GM23338 (cell line): ENCODE measurements at regions not wholly inside any gene's neighbourhood (a gene's known extent, or its start where the extent isn't known, plus 50 kb on each side); places are given as distances from the start of the nearest gene placed in this dataset. TPM values are rescaled to one million over a fixed set of nuclear protein-coding genes. Genes with fewer than 3 reads are reported as not detected.

ENCODE experiments used
- CREB1 ChIP-seq: fragments of 250-450 bp; sonication (Bioruptor Pico); IDR thresholded peaks from 2 replicates; pipeline ENCODE4 v1.5.0; 2020; ENCODE audit warnings: low read depth, mild to moderate bottlenecking, moderate library complexity
- POLR2AphosphoS5 ChIP-seq: IDR thresholded peaks from 2 replicates; pipeline ENCODE4 v1.6.1; 2016; ENCODE audit warnings: antibody characterized with exemption, low read depth
- ZNF331 ChIP-seq: fragments of 250-450 bp; sonication (Bioruptor Pico); IDR thresholded peaks from 2 replicates; pipeline ENCODE4 v1.5.0; 2020; ENCODE audit warnings: low read depth, mild to moderate bottlenecking, moderate library complexity
- small RNA-seq: library from RNA; depleted of rRNA; stranded (forward); fragments of <200 nt; gene quantifications from one replicate; pipeline ENCODE3, GENCODE V24; 2014; ENCODE audit warnings: low replicate concordance
- TF ChIP-seq, protein P1 (sequence below): IDR thresholded peaks from one replicate; pipeline ENCODE4 v1.6.1; 2018; ENCODE audit warnings: antibody characterized with exemption; ENCODE audit not compliant: unreplicated experiment

DNA sequence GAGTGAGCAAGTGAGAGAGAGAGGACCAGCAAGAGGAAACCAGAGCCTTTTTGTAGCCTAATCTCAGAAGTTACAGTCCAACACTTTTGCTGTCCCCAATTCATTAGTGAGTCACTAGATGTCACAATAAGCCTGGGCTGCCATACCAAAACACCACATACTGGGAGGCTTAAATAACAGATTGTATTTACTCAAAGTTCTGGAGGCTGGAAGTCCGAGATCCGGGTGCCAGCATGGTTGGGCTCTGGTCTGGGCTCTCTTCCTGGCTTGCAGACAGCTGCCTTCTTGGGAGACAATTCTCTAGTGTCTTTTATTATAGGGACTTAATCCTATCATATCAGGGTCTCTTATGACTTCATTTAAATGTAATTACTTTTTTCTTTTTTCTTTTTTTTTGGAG is 50.7 kb upstream of the FERMT1 start (continued):
- TF ChIP-seq, protein P1, sequence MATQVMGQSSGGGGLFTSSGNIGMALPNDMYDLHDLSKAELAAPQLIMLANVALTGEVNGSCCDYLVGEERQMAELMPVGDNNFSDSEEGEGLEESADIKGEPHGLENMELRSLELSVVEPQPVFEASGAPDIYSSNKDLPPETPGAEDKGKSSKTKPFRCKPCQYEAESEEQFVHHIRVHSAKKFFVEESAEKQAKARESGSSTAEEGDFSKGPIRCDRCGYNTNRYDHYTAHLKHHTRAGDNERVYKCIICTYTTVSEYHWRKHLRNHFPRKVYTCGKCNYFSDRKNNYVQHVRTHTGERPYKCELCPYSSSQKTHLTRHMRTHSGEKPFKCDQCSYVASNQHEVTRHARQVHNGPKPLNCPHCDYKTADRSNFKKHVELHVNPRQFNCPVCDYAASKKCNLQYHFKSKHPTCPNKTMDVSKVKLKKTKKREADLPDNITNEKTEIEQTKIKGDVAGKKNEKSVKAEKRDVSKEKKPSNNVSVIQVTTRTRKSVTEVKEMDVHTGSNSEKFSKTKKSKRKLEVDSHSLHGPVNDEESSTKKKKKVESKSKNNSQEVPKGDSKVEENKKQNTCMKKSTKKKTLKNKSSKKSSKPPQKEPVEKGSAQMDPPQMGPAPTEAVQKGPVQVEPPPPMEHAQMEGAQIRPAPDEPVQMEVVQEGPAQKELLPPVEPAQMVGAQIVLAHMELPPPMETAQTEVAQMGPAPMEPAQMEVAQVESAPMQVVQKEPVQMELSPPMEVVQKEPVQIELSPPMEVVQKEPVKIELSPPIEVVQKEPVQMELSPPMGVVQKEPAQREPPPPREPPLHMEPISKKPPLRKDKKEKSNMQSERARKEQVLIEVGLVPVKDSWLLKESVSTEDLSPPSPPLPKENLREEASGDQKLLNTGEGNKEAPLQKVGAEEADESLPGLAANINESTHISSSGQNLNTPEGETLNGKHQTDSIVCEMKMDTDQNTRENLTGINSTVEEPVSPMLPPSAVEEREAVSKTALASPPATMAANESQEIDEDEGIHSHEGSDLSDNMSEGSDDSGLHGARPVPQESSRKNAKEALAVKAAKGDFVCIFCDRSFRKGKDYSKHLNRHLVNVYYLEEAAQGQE: no peak
- no peak for TF ChIP-seq POLR2AphosphoS5
- TF ChIP-seq ZNF331 (CRISPR knock-in tag): no peak
- no peak for TF ChIP-seq CREB1 (CRISPR knock-in tag)

Small RNA genes in the stretch of these regions (small RNA-seq; reads per million reads assigned to genes)
- gene AL109618.2: not detected
